ENCODE measurements at regions not wholly inside any gene's neighbourhood (a gene's known extent, or its start where the extent isn't known, plus 50 kb on each side); places are given as distances from the start of the nearest gene placed in this dataset.

DNA sequence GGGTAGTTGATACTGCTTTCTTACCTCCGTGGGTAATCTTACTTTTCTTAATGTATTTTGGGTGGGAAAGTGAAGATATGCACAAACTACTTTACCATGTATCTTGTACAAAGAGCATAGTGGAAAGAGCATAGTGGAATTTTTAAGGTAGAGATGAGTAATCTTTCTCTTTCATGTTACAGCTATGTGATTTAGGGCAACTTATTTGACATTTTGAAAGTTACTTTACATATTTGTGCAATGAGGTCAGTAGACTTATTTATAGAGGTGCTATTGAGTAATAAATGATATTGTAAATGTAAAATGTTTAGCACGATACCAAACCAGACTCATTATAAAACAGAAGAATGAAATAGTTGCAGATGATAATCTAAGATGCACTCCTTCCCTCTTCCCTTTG lies 351.2 kb downstream of the TRAM1L1 start:
- no peaks in the 10 kb centered on the region for H3K4me1 Mint-ChIP-seq (ENCODE audit: low read depth)
- intact Hi-C loops (cut with micrococcal nuclease) = no loop called here
- H3K4me3 Mint-ChIP-seq = no peak overlapping the region
- no peaks in the 10 kb centered on the region for H3K36me3 Mint-ChIP-seq (ENCODE audit: low read depth)
- H3K27me3 Mint-ChIP-seq (ENCODE audit: insufficient read depth) = no peaks in the 10 kb centered on the region
- H3K9me3 Mint-ChIP-seq = no peaks in the 10 kb centered on the region
- DNase-seq (ENCODE audit: low spot score) = no peak
- no peak overlapping the region for H3K27ac Mint-ChIP-seq

- Mint-ChIP-seq H3K27me3 (ENCODE audit: insufficient read depth) (no peaks in the 10 kb centered on the region), H3K4me1 (ENCODE audit: low read depth) (no peaks in the 10 kb centered on the region), H3K4me3 (no peak overlapping the region), H3K36me3 (ENCODE audit: low read depth) (no peaks in the 10 kb centered on the region), H3K27ac (no peak overlapping the region), H3K9me3 (no peaks in the 10 kb centered on the region)
- intact Hi-C loops (cut with micrococcal nuclease) = no loop called here
- no peak for DNase-seq (ENCODE audit: low spot score)
Observed at GRCh38 chr4:116733370-116733769, 352.0 kb downstream of the TRAM1L1 start.

DNA sequence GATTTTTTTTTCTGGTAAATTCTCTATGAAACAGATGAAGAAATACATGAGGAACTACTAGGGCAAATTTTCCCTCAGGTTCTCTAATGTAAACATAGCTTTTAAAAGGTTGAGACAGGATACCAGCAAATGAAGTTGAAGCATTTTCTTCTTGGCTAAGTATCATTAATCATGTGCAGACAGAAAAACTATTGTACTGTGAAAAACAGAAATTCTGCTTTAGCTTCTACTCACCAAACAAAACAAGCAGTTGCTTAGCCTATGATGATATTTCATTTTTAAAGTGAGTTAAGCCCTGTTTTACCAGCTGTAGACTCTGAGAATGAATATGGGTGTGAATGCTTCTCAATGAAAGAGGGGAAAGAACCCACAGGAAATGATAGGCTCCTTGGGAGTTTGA lies 358.9 kb downstream of the TRAM1L1 start:
- intact Hi-C loops (cut with micrococcal nuclease) = no loop called here
- Mint-ChIP-seq H3K4me3 (no peak overlapping the region), H3K9me3 (no peaks in the 10 kb centered on the region), H3K36me3 (ENCODE audit: low read depth) (no peaks in the 10 kb centered on the region), H3K27me3 (ENCODE audit: insufficient read depth) (no peaks in the 10 kb centered on the region), H3K27ac (no peak overlapping the region), H3K4me1 (ENCODE audit: low read depth) (no peaks in the 10 kb centered on the region)
- no peak for DNase-seq (ENCODE audit: low spot score)

- no peak overlapping the region for H3K4me3 Mint-ChIP-seq
- no peak overlapping the region for H3K27ac Mint-ChIP-seq
- no peaks in the 10 kb centered on the region for H3K27me3 Mint-ChIP-seq (ENCODE audit: insufficient read depth)
- no peaks in the 10 kb centered on the region for H3K36me3 Mint-ChIP-seq (ENCODE audit: low read depth)
- H3K9me3 Mint-ChIP-seq = no peaks in the 10 kb centered on the region
- no peaks in the 10 kb centered on the region for H3K4me1 Mint-ChIP-seq (ENCODE audit: low read depth)
- intact Hi-C loops (cut with micrococcal nuclease) = no loop called here
- DNase-seq (ENCODE audit: low spot score) = no peak
Observed at GRCh38 chr4:116724249-116724648, 361.1 kb downstream of the TRAM1L1 start.

DNA sequence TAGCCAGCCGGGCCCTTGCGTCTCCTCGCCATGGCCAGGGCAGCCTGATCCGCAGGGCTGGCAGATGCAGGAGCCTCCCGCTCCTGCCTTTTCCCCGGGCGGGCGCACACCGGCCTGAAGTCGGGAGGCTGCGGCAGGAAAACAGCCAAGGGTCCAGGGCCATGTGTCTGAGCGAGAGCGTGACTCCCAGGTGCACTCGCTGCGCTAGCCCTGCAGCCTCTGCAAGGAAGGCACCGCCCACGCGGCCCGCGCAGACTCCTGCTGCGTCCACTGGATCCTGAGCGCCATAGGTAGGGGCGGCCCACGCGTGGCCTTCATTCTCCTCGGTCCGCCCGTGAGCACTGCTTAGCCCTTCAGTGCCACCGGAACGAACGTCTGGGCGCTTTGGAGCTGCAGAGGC lies 379.9 kb downstream of the TRAM1L1 start:
- DNase-seq (ENCODE audit: low spot score) = no peak
- intact Hi-C loops (cut with micrococcal nuclease) = no loop called here
- no peak overlapping the region for H3K27ac Mint-ChIP-seq
- H3K4me3 Mint-ChIP-seq = no peak overlapping the region
- H3K27me3 Mint-ChIP-seq (ENCODE audit: insufficient read depth) = no peaks in the 10 kb centered on the region
- no peaks in the 10 kb centered on the region for H3K4me1 Mint-ChIP-seq (ENCODE audit: low read depth)
- H3K36me3 Mint-ChIP-seq (ENCODE audit: low read depth) = no peaks in the 10 kb centered on the region
- H3K9me3 Mint-ChIP-seq = no peaks in the 10 kb centered on the region

- no peak overlapping the region for H3K27ac Mint-ChIP-seq
- H3K4me1 Mint-ChIP-seq (ENCODE audit: low read depth) = no peaks in the 10 kb centered on the region
- DNase-seq (ENCODE audit: low spot score) = no peak
- no peaks in the 10 kb centered on the region for H3K9me3 Mint-ChIP-seq
- intact Hi-C loops (cut with micrococcal nuclease) = no loop called here
- H3K4me3 Mint-ChIP-seq = no peak overlapping the region
- no peaks in the 10 kb centered on the region for H3K36me3 Mint-ChIP-seq (ENCODE audit: low read depth)
- no peaks in the 10 kb centered on the region for H3K27me3 Mint-ChIP-seq (ENCODE audit: insufficient read depth)
Observed at GRCh38 chr4:116702949-116703348, 382.4 kb downstream of the TRAM1L1 start.

DNA sequence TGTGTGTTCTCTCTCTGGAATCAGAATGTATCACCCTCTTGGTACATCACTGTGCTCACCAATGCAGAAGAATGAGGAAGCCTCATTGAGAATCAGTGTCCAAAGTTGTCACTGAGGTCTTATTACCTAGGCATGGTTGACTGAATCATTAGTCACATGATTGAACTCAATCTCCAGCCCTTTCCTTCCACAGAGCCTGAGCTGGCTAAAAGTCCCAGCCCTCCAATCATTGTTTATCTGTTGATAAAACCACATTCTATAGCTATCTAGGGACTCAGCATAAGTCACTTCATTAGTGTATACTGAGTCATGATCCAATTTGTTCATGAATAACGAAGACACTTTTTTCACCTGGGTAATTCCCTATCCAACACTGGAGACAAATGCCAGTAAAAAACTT lies 396.8 kb downstream of the TRAM1L1 start:
- Mint-ChIP-seq H3K27me3 (ENCODE audit: insufficient read depth) (no peaks in the 10 kb centered on the region), H3K4me1 (ENCODE audit: low read depth) (no peaks in the 10 kb centered on the region), H3K27ac (no peak overlapping the region), H3K9me3 (no peaks in the 10 kb centered on the region), H3K36me3 (ENCODE audit: low read depth) (no peaks in the 10 kb centered on the region), H3K4me3 (no peak overlapping the region)
- intact Hi-C loops (cut with micrococcal nuclease) = no loop called here
- no peak for DNase-seq (ENCODE audit: low spot score)

GRCh38 chr4:116668190-116668589 lies 417.2 kb downstream of the TRAM1L1 start:
- H3K27ac Mint-ChIP-seq = no peak overlapping the region
- no peaks in the 10 kb centered on the region for H3K36me3 Mint-ChIP-seq (ENCODE audit: low read depth)

GRCh38 chr4:116665716-116666115 lies 419.7 kb downstream of the TRAM1L1 start:
- Mint-ChIP-seq H3K27ac (no peak overlapping the region), H3K4me1 (ENCODE audit: low read depth) (no peaks in the 10 kb centered on the region), H3K27me3 (ENCODE audit: insufficient read depth) (no peaks in the 10 kb centered on the region), H3K4me3 (no peak overlapping the region), H3K9me3 (peaks cover 4% of the 10 kb centered on the region), H3K36me3 (ENCODE audit: low read depth) (no peaks in the 10 kb centered on the region)
- intact Hi-C loops (cut with micrococcal nuclease) = no loop called here
- no peak for DNase-seq (ENCODE audit: low spot score)

More at GRCh38 chr4:116668190-116668589, 417.2 kb downstream of the TRAM1L1 start:
- no peak overlapping the region for H3K4me3 Mint-ChIP-seq
- no peaks in the 10 kb centered on the region for H3K4me1 Mint-ChIP-seq (ENCODE audit: low read depth)
- H3K9me3 Mint-ChIP-seq = no peaks in the 10 kb centered on the region
- DNase-seq (ENCODE audit: low spot score) = no peak
- H3K27me3 Mint-ChIP-seq (ENCODE audit: insufficient read depth) = no peaks in the 10 kb centered on the region
- intact Hi-C loops (cut with micrococcal nuclease) = no loop called here

- H3K27me3 Mint-ChIP-seq (ENCODE audit: insufficient read depth) = no peaks in the 10 kb centered on the region
- intact Hi-C loops (cut with micrococcal nuclease) = no loop called here
- H3K9me3 Mint-ChIP-seq = peaks cover 12% of the 10 kb centered on the region
Observed at GRCh38 chr4:116664198-116664597, 421.2 kb downstream of the TRAM1L1 start.

GRCh38 chr4:116639070-116639577 lies 446.3 kb downstream of the TRAM1L1 start:
- intact Hi-C loops (cut with micrococcal nuclease) = no loop called here
- no peaks in the 10 kb centered on the region for H3K4me1 Mint-ChIP-seq (ENCODE audit: low read depth)

More at GRCh38 chr4:116664198-116664597, 421.2 kb downstream of the TRAM1L1 start:
- Mint-ChIP-seq H3K4me1 (ENCODE audit: low read depth) (no peaks in the 10 kb centered on the region), H3K27ac (no peak overlapping the region), H3K4me3 (no peak overlapping the region), H3K36me3 (ENCODE audit: low read depth) (no peaks in the 10 kb centered on the region)
- DNase-seq (ENCODE audit: low spot score) = no peak

DNA sequence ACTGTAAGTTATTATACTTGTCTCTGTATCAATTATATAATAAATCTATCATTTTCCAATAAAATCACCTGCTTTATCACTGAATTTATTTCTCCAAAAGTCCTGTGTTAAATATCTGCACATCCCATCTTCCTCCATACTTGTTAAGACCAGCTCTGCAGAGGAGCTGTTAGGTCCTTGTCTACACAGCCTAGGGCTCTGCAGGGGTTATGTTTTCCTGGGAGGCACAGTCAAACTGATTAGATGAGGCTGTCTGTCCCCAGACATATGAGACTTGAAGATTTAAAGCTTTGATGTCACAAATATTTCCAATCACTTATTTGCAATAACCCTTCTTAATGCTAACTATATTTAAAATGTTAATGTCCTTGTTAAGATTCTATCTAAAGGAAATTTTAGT lies 446.8 kb downstream of the TRAM1L1 start:
- no peak for DNase-seq (ENCODE audit: low spot score)
- H3K36me3 Mint-ChIP-seq (ENCODE audit: low read depth) = no peaks in the 10 kb centered on the region
- intact Hi-C loops (cut with micrococcal nuclease) = no loop called here
- no peaks in the 10 kb centered on the region for H3K4me1 Mint-ChIP-seq (ENCODE audit: low read depth)
- H3K9me3 Mint-ChIP-seq = no peaks in the 10 kb centered on the region
- H3K27me3 Mint-ChIP-seq (ENCODE audit: insufficient read depth) = no peaks in the 10 kb centered on the region
- H3K4me3 Mint-ChIP-seq = no peak overlapping the region
- no peak overlapping the region for H3K27ac Mint-ChIP-seq

More at GRCh38 chr4:116639070-116639577, 446.3 kb downstream of the TRAM1L1 start:
- H3K9me3 Mint-ChIP-seq = no peaks in the 10 kb centered on the region
- no peaks in the 10 kb centered on the region for H3K36me3 Mint-ChIP-seq (ENCODE audit: low read depth)
- no peak for DNase-seq (ENCODE audit: low spot score)
- no peak overlapping the region for H3K27ac Mint-ChIP-seq
- H3K27me3 Mint-ChIP-seq (ENCODE audit: insufficient read depth) = no peaks in the 10 kb centered on the region
- H3K4me3 Mint-ChIP-seq = no peak overlapping the region

GRCh38 chr4:116636917-116637316 lies 448.5 kb downstream of the TRAM1L1 start:
- no peaks in the 10 kb centered on the region for H3K27me3 Mint-ChIP-seq (ENCODE audit: insufficient read depth)
- DNase-seq (ENCODE audit: low spot score) = no peak

DNA sequence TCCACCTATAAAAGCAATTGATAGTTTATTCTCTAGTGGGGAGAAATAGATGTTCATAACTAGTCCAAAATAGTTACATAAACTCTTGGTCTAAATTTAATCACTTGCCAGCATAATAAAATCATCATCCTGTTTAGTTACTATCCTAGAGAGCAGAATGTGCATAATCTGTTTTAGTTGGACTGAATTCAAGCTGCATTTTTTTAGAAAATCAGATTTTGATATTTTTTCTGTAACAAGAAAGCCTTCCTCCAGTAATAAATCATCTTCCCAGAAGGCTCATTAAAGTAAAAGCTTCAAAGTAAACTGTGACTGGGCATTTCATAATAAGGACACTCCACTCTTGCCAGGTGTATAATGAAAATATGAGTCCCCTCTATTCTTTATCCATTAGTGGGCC lies 453.1 kb downstream of the TRAM1L1 start:
- Mint-ChIP-seq H3K4me1 (ENCODE audit: low read depth) (no peaks in the 10 kb centered on the region), H3K36me3 (ENCODE audit: low read depth) (no peaks in the 10 kb centered on the region)

More at GRCh38 chr4:116636917-116637316, 448.5 kb downstream of the TRAM1L1 start:
- no peak overlapping the region for H3K27ac Mint-ChIP-seq
- intact Hi-C loops (cut with micrococcal nuclease) = no loop called here
- no peak overlapping the region for H3K4me3 Mint-ChIP-seq
- no peaks in the 10 kb centered on the region for H3K9me3 Mint-ChIP-seq
- no peaks in the 10 kb centered on the region for H3K36me3 Mint-ChIP-seq (ENCODE audit: low read depth)
- H3K4me1 Mint-ChIP-seq (ENCODE audit: low read depth) = no peaks in the 10 kb centered on the region

More for the DNA sequence above, 453.1 kb downstream of the TRAM1L1 start:
- Mint-ChIP-seq H3K27ac (no peak overlapping the region), H3K27me3 (ENCODE audit: insufficient read depth) (no peaks in the 10 kb centered on the region), H3K9me3 (no peaks in the 10 kb centered on the region), H3K4me3 (no peak overlapping the region)
- intact Hi-C loops (cut with micrococcal nuclease) = no loop called here
- DNase-seq (ENCODE audit: low spot score) = no peak
